ENCODE measurements at regions not wholly inside any gene's neighbourhood (a gene's known extent, or its start where the extent isn't known, plus 50 kb on each side); places are given as distances from the start of the nearest gene placed in this dataset.

DNA sequence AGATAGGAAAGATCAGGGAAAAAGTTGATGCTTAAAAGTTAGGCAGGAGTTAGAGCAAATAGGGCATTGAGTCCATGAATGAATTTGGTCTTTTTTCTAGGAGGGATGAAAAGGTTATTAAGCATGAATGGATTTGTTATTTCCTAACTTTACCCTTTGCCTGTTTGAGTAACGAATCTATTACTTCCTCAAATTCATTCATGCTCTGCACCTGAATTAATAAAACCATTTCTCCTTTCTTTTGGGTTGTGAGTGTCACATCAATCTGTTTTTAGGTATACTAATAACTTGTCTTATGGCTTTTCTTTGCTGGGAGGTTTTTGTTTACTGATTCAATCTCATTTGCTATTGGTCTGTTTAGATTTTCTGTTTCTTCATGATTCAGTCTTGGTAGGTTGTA lies 1217.7 kb upstream of the CELF2 start:
- Histone ChIP-seq H3K36me3 (ENCODE audit: control insufficient read depth, insufficient read depth, low read length) (no peaks in the 10 kb centered on the region), H3K4me3 (ENCODE audit: low read depth, low read length) (no peak overlapping the region), H3K27me3 (replicated peaks; ENCODE audit: control insufficient read depth, insufficient read depth, low read length) (no peaks in the 10 kb centered on the region), H3K9me3 (no peaks in the 10 kb centered on the region), H3K4me1 (0 out of 2 replicates have a peak, but pooled peaks cover 8% of the 10 kb centered on the region)
- H3K9me3 Mint-ChIP-seq (ENCODE audit: unreplicated experiment), result no peaks in the 10 kb centered on the region
- no peaks in the 10 kb centered on the region for H3K27me3 Mint-ChIP-seq (ENCODE audit: insufficient read depth, unreplicated experiment)
- ChIA-PET POLR2A (no interaction called here), CTCF (no interaction called here)
- no TSS peak for BruUV-seq (replicated peaks)
- intact Hi-C loops (cut with micrococcal nuclease; ENCODE audit: unreplicated experiment), result no loop called here
- no peak for DNase-seq
- no peaks in the 10 kb centered on the region for H3K36me3 Mint-ChIP-seq (ENCODE audit: insufficient read depth, unreplicated experiment)
- no peak overlapping the region for H3K4me3 Mint-ChIP-seq (ENCODE audit: unreplicated experiment)
- no peak overlapping the region for H3K27ac Mint-ChIP-seq (ENCODE audit: unreplicated experiment)
- TF ChIP-seq, protein P1, sequence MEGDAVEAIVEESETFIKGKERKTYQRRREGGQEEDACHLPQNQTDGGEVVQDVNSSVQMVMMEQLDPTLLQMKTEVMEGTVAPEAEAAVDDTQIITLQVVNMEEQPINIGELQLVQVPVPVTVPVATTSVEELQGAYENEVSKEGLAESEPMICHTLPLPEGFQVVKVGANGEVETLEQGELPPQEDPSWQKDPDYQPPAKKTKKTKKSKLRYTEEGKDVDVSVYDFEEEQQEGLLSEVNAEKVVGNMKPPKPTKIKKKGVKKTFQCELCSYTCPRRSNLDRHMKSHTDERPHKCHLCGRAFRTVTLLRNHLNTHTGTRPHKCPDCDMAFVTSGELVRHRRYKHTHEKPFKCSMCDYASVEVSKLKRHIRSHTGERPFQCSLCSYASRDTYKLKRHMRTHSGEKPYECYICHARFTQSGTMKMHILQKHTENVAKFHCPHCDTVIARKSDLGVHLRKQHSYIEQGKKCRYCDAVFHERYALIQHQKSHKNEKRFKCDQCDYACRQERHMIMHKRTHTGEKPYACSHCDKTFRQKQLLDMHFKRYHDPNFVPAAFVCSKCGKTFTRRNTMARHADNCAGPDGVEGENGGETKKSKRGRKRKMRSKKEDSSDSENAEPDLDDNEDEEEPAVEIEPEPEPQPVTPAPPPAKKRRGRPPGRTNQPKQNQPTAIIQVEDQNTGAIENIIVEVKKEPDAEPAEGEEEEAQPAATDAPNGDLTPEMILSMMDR (IDR thresholded peaks at IDR 0.05; ENCODE audit: insufficient read depth in 1 of 2, low read depth in 1 of 2, low read length in 1 of 2, severe bottlenecking in 1 of 2, unreplicated experiment in 1 of 2), result no peak
- peaks cover 7% of the 10 kb centered on the region for H3K4me1 Mint-ChIP-seq (ENCODE audit: low read depth, unreplicated experiment)

DNA sequence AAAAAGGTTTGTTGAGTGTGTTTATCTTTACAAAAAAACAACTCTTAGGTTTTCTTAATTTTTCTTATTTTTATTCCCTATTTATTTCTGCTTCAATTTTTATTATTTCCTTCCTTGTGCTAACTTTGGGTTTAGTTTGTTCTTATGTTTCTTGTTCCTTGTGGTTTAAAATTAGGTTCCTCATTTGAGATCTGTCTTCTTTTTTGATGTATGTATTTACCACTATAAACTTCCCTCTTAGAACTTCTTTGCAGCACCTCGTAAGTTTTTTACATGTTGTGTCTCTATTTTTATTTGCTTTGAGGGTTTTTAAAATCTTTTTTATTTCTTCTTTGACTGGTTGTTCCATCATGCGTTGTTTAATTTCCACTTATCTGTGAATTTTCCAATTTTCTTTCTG lies 1217.1 kb upstream of the CELF2 start:
- peaks cover 7% of the 10 kb centered on the region for H3K4me1 Mint-ChIP-seq (ENCODE audit: low read depth, unreplicated experiment)
- Histone ChIP-seq H3K36me3 (ENCODE audit: control insufficient read depth, insufficient read depth, low read length) (no peaks in the 10 kb centered on the region), H3K4me1 (0 out of 2 replicates have a peak, but pooled peaks cover 8% of the 10 kb centered on the region), H3K27me3 (replicated peaks; ENCODE audit: control insufficient read depth, insufficient read depth, low read length) (no peaks in the 10 kb centered on the region), H3K4me3 (ENCODE audit: low read depth, low read length) (no peak overlapping the region), H3K9me3 (no peaks in the 10 kb centered on the region)
- H3K4me3 Mint-ChIP-seq (ENCODE audit: unreplicated experiment), result no peak overlapping the region
- DNase-seq, result no peak
- H3K27me3 Mint-ChIP-seq (ENCODE audit: insufficient read depth, unreplicated experiment), result no peaks in the 10 kb centered on the region
- no TSS peak for BruUV-seq (replicated peaks)
- ChIA-PET CTCF (no interaction called here), POLR2A (no interaction called here)
- intact Hi-C loops (cut with micrococcal nuclease; ENCODE audit: unreplicated experiment), result no loop called here
- TF ChIP-seq, protein P1 (IDR thresholded peaks at IDR 0.05; ENCODE audit: insufficient read depth in 1 of 2, low read depth in 1 of 2, low read length in 1 of 2, severe bottlenecking in 1 of 2, unreplicated experiment in 1 of 2), result no peak
- H3K9me3 Mint-ChIP-seq (ENCODE audit: unreplicated experiment), result no peaks in the 10 kb centered on the region
- no peak overlapping the region for H3K27ac Mint-ChIP-seq (ENCODE audit: unreplicated experiment)
- H3K36me3 Mint-ChIP-seq (ENCODE audit: insufficient read depth, unreplicated experiment), result no peaks in the 10 kb centered on the region

DNA sequence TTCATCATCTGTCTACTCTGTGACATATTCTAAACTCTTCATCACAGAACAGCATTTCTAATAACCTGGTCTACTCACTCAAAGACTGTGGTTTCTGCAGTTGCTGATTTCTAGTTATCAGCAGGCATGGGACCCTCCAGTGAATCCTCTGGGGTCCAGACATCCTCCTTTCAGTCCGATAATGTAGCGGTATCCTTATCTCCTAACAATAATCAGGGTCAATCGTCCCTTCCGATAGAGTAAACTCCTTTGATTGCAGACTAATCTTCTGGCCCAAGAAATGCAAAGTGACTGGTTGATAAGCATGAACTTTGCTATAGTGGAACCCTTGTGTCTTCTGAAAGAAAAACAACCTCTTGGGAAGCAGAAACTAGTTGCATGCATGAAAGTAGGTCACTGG lies 1209.8 kb upstream of the CELF2 start:
- Histone ChIP-seq H3K36me3 (ENCODE audit: control insufficient read depth, insufficient read depth, low read length) (no peaks in the 10 kb centered on the region), H3K27me3 (replicated peaks; ENCODE audit: control insufficient read depth, insufficient read depth, low read length) (no peaks in the 10 kb centered on the region), H3K4me1 (peaks cover 8% of the 10 kb centered on the region; the same call in 1 of the 2 replicates), H3K9me3 (no peaks in the 10 kb centered on the region; the same call in 1 of the 2 replicates), H3K4me3 (ENCODE audit: low read depth, low read length) (no peak overlapping the region)
- no peak for DNase-seq
- intact Hi-C loops (cut with micrococcal nuclease; ENCODE audit: unreplicated experiment), result no loop called here
- ChIA-PET POLR2A (no interaction called here), CTCF (no interaction called here)
- H3K36me3 Mint-ChIP-seq (ENCODE audit: insufficient read depth, unreplicated experiment), result no peaks in the 10 kb centered on the region
- TF ChIP-seq, protein P1 (IDR thresholded peaks at IDR 0.05; ENCODE audit: insufficient read depth in 1 of 2, low read depth in 1 of 2, low read length in 1 of 2, severe bottlenecking in 1 of 2, unreplicated experiment in 1 of 2), result no peak
- H3K4me1 Mint-ChIP-seq (ENCODE audit: low read depth, unreplicated experiment), result peaks cover 17% of the 10 kb centered on the region
- H3K4me3 Mint-ChIP-seq (ENCODE audit: unreplicated experiment), result no peak overlapping the region
- H3K27ac Mint-ChIP-seq (ENCODE audit: unreplicated experiment), result no peak overlapping the region
- peaks cover 12% of the 10 kb centered on the region for H3K9me3 Mint-ChIP-seq (ENCODE audit: unreplicated experiment)
- no TSS peak for BruUV-seq (replicated peaks)
- H3K27me3 Mint-ChIP-seq (ENCODE audit: insufficient read depth, unreplicated experiment), result no peaks in the 10 kb centered on the region
